ENCODE measurements at regions not wholly inside any gene's neighbourhood (a gene's known extent, or its start where the extent isn't known, plus 50 kb on each side); places are given as distances from the start of the nearest gene placed in this dataset.

DNA sequence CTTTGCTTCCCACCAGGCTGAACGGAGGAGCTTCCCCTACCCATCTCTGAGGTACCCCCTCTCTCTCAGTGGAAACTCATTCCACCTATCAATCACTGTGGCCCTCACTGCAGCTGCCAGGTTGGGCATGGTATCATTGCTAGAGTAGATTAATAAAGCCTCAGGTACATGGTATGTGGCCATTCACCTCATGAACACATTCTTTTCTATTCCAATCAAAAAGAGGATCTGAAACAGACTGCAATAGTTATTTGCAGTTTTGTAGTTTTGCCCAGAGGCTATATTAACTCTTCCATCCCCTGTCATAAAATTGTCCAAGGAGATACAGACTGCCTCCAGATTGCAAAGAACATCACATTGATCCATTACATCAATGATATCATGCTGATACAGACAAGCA, 85.8 kb upstream of the MVB12B start:
- DNase-seq (ENCODE audit: low spot score), result no peak

DNA sequence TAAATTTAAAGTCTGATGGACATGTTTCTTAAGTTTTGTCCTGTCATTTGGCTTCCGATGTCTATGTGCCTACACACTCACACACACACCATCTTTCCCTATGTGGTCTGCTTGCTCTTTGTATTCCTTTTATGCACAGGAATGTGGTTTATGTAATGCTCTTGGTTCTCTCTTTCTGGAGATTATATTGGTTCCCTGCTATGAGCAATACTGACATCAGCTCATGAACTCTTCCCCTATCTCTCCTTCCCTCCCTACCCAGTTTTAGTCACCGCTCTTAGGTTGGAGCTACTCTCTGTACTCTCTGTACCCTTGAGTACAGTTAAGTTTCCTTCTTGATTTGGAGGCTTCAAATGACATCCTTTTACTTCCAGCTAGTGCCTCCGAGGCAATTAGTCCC, 77.9 kb upstream of the MVB12B start:
- peak; percentile 88 for DNase-seq (ENCODE audit: low spot score)

DNA sequence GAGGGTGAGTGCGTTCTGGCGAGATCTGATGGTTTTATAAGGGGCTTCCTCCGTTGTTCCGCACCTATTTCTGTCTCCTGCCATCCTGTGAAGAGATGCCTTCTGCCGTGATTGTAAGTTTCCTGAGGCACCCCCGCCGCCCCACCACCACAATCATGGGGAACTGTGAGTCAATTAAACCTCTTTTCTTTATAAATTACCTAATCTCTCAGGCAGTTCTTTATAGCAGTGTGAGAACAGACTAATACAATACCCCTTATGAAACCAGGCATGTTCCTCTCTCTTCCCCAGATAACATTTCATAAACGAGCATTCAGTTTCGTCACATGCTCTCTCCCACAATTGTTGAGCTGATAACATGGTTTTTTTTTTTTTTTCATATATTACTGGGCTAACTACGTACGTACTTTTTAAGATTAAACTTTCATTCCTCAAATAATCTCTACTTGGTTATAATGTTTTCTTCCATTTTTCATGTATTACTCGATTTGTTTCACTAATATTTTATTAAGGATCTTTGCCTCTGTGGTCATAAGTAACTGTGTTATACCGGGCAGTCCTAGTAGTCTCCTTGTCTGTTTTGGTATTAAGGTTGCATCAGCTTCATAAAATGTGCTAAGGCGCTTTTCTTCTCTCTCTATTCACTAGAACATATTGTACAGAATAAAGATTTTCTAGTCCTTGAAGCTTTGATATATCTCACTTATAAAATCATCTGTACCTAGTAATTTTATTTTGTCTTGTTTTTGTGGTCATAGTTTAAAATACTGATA, 64.9 kb upstream of the MVB12B start:
- no peak for DNase-seq (ENCODE audit: low spot score)

DNA sequence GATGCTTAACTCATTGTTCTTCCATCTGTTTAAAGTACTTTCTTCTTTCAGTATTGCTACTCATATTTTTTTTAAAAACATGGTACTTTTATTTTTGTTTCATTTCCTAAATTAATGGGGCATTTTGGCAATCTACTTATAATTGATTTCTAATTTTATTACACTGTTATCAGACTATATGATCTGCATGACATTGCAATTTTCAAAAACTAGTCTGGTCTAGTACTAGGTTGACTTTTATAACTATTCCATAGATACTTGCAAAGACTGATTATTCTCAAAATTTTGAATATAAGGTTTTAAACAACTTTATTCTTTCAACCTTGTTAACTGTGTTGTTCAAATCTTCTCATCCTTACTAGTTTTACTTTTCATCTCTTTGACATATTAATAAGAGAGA, 63.9 kb upstream of the MVB12B start:
- DNase-seq (ENCODE audit: low spot score), result no peak

DNA sequence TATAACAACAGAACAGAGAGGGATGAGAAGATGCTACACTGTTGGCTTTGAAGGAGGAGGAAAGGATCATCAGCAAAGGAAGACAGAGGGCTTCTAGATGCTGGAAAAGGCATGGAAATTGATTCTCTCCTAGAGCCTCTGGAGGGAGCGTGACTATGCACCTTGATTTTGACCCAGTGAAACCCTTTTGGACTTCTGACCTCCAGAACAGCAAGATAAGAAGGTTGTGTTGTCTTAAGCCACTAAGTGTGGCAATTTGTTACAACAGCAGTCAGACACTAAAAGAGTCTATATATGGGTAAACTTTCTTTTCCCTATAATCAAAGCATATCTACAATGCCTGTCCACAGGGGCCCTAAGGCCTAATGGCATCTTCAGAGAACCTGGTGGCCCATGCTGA, 56.1 kb upstream of the MVB12B start:
- DNase-seq (ENCODE audit: low spot score), result no peak

DNA sequence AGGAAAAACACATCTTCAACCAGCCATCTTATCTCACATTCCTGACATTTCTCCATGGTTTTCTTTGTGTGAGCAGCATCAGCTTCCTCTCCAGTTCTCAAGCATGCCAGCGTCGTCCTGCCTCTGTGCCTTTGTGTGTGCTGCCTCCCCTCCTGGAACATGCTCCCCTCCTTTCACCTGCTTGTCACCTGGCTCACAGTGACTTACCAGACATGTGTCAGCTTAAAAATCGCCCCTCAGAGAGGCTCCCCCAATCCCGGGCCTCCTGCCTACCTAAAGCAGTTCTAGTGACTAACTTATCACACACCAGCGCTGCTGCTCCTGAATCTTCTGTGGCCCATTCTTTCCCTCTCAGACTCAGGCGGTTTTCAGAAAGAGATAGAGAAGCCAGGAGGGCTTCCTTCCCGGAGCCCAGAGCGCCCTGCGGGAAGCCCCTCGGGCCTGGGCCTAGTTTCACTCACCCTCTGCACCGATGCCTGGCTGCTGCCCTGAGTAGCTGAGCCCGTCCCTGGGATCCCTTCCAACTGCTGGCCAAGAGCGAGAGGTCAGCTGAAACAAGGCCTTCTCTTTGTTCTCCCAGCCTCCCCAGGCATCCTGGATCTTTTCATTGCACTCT, 51.1 kb upstream of the MVB12B start:
- no peak for DNase-seq (ENCODE audit: low spot score)

DNA sequence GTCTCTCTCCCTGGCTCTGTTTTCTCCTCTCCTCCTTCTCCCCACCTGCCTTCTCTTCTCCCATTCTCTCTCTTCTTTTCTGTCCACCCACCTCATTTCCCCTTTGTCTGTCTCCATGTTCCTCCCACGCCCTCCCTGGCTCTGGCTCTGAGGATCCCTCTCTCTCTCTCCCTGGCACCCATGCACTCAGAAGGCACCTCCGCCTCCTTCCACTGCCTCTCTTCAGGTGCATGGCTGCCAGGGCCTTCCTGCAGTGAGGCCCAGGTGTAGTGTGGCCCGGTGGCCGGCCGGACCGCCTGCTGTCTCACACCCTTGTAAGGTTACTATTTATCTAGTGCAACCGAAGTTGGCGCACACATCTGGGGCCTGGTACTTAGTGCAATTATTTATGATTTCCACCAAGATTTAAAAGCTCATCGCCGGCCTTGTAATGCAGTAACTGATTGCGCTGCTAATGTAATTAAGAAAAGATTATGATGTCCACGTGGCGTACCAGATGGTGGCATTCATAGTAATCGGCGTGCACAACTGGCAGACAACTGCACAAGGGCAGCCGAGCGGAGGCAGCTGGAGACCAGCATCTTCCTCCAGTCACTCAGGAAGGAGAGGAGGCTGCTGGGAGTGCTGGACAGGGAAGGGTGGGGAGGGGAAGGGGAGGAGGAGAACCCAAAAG, 50.4 kb upstream of the MVB12B start:
- DNase-seq (ENCODE audit: low spot score), result no peak

Data from kidney tubule cell (primary cell).